ENCODE measurements at regions not wholly inside any gene's neighbourhood (a gene's known extent, or its start where the extent isn't known, plus 50 kb on each side); places are given as distances from the start of the nearest gene placed in this dataset.

DNA sequence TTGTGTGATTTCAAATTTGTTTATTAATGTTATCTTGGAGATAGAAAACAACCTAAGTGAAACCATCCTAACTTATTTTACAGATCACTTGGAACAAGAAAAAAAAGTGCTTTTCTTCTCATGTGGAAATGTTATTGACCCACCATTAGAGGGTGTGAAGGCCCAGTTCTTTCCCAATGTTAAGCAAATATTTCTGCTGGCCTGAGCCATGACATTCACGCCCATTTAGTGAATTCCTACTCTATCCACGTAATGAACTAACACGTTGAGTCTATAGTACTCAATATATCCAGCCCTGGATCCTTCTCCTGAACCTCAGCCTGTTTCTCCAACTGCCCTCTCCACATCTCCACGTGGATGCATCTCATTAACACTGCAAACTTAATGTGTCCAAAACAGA lies 180.6 kb upstream of the ZFP64 start:
- no peaks in the 10 kb centered on the region for H3K36me3 ChIP-seq
- intact Hi-C loops (cut with DNase I), result no loop called here
- H3K27me3 ChIP-seq (ENCODE audit: low read depth), result no peaks in the 10 kb centered on the region
- TF ChIP-seq, protein P1, sequence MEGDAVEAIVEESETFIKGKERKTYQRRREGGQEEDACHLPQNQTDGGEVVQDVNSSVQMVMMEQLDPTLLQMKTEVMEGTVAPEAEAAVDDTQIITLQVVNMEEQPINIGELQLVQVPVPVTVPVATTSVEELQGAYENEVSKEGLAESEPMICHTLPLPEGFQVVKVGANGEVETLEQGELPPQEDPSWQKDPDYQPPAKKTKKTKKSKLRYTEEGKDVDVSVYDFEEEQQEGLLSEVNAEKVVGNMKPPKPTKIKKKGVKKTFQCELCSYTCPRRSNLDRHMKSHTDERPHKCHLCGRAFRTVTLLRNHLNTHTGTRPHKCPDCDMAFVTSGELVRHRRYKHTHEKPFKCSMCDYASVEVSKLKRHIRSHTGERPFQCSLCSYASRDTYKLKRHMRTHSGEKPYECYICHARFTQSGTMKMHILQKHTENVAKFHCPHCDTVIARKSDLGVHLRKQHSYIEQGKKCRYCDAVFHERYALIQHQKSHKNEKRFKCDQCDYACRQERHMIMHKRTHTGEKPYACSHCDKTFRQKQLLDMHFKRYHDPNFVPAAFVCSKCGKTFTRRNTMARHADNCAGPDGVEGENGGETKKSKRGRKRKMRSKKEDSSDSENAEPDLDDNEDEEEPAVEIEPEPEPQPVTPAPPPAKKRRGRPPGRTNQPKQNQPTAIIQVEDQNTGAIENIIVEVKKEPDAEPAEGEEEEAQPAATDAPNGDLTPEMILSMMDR (IDR thresholded peaks at IDR 0.05), result no peak
- DNase-seq (no peak), ATAC-seq (no peak)
- no peaks in the 10 kb centered on the region for H3K4me1 ChIP-seq
- H3K27ac ChIP-seq, result no peak overlapping the region
- no peak overlapping the region for H3K4me3 ChIP-seq
- no peaks in the 10 kb centered on the region for H3K9me3 ChIP-seq

DNA sequence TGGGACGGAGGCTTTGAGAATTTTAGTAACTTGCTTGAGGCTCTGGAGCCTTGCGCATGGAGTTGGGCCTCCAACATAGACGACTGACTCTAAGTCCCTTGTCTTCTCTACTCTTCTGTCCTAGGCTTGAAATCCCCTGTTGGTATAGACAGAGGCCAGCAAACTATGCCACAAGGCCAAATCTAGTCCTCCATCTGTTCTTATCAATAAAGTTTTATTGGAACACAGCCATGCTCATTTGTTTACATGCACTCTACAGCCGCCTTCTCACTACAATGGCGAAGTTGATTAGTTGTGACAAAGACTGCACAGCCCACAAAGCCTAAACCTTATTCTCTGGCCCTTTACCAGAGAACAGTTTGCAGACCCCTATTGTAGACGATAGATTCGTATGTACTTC lies 174.1 kb upstream of the ZFP64 start:
- no peak overlapping the region for H3K4me3 ChIP-seq
- intact Hi-C loops (cut with DNase I), result no loop called here
- DNase-seq (no peak), ATAC-seq (no peak)
- H3K4me1 ChIP-seq, result no peaks in the 10 kb centered on the region
- H3K27ac ChIP-seq, result no peak overlapping the region
- H3K36me3 ChIP-seq, result no peaks in the 10 kb centered on the region
- no peaks in the 10 kb centered on the region for H3K27me3 ChIP-seq (ENCODE audit: low read depth)
- TF ChIP-seq, protein P1 (IDR thresholded peaks at IDR 0.05), result no peak
- no peaks in the 10 kb centered on the region for H3K9me3 ChIP-seq

DNA sequence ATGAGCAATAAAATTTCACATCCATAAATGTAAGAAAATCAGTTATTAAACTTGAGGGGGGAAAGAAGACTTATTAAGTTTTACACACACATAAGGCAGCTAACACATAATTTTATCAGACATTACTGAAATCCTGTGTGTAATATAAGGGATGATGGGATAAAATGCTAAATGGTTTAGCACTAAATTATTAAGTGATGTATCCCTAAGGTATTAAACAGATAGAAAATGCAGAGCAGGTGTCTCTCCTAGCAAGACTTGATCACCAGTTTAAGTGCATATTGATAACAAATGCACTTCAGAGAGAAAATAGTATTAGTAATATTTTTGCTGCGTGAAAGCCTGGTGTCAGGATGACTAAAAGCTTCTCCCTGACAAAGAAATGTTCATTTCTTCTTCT lies 172.8 kb upstream of the ZFP64 start:
- Histone ChIP-seq H3K9me3 (no peaks in the 10 kb centered on the region), H3K27me3 (ENCODE audit: low read depth) (no peaks in the 10 kb centered on the region), H3K4me1 (no peaks in the 10 kb centered on the region), H3K4me3 (no peak overlapping the region), H3K27ac (no peak overlapping the region), H3K36me3 (no peaks in the 10 kb centered on the region)
- TF ChIP-seq, protein P1 (IDR thresholded peaks at IDR 0.05), result no peak
- ATAC-seq (no peak), DNase-seq (no peak)
- intact Hi-C loops (cut with DNase I), result no loop called here

DNA sequence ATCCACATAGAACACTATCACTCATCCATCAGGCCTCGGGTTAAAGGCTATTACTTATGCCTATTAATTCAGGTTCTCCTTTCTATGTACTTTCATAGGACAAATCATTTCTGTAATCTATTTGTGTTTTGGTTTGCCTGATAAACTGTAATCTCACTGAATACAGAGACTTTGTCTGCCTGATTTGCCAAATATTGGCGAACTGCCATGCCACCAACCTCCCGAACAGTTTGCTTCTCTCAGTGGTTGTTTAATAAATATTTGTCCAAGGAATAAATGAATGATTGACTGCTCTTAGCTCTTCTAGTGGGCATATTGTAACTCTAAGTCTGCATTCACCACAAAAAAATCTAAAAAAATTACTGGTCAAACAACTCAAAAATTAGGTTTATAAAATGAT lies 170.1 kb upstream of the ZFP64 start:
- DNase-seq, result no peak
- H3K27me3 ChIP-seq (ENCODE audit: low read depth), result no peaks in the 10 kb centered on the region
- intact Hi-C loops (cut with DNase I), result no loop called here

DNA sequence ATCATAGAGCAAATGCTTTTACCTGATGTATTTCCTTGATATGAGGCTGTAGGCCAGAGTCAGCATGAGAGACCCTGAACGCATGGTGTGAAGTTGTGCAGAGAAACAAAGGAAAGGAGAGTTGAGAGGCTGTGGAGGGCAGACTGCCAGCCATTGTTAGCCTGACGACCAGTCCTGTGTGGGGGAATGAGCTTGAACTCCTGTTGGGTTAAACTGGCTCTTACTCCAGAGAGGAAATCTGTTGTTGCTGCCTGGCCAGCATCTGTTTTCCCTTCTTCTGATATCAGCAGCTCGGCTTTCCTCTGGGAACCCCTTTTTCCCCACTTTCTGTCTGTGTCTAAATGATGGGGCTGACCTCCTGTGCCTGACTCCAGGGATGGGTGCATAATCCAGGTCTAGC lies 158.2 kb upstream of the ZFP64 start:
- Histone ChIP-seq H3K27me3 (ENCODE audit: low read depth) (no peaks in the 10 kb centered on the region), H3K9me3 (no peaks in the 10 kb centered on the region), H3K36me3 (no peaks in the 10 kb centered on the region), H3K4me3 (no peak overlapping the region), H3K4me1 (no peaks in the 10 kb centered on the region), H3K27ac (no peak overlapping the region)
- DNase-seq, result no peak
- TF ChIP-seq, protein P1 (IDR thresholded peaks at IDR 0.05), result no peak
- no peak for ATAC-seq
- intact Hi-C loops (cut with DNase I), result no loop called here

More for the DNA sequence above, 170.1 kb upstream of the ZFP64 start:
- Histone ChIP-seq H3K9me3 (no peaks in the 10 kb centered on the region), H3K4me3 (no peak overlapping the region), H3K4me1 (no peaks in the 10 kb centered on the region), H3K27ac (no peak overlapping the region), H3K36me3 (no peaks in the 10 kb centered on the region)
- TF ChIP-seq, protein P1 (IDR thresholded peaks at IDR 0.05), result no peak
- ATAC-seq, result no peak

DNA sequence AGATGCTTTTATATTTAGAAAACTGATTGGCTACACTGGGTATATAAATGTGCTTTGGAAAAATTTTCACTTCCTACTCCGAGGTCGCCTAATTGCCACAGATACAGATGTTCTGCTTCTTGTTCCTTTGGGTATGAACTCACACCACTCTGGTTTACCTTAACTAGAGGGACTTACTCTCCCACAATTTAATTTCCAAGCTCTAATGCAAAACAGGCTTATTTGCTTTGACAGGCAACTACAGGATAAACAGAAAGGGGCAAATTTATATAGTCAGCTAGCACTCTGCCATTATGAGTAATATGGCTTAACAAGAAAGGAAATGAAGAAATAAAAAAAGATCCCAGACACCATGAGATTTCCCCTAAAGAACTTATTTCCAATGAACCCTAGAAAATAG lies 156.9 kb upstream of the ZFP64 start:
- TF ChIP-seq, protein P1 (IDR thresholded peaks at IDR 0.05), result no peak
- Histone ChIP-seq H3K9me3 (no peaks in the 10 kb centered on the region), H3K27me3 (ENCODE audit: low read depth) (no peaks in the 10 kb centered on the region), H3K27ac (no peak overlapping the region), H3K4me3 (no peak overlapping the region), H3K4me1 (no peaks in the 10 kb centered on the region), H3K36me3 (no peaks in the 10 kb centered on the region)
- ATAC-seq (no peak), DNase-seq (no peak)
- intact Hi-C loops (cut with DNase I), result no loop called here

Measured in lower lobe of right lung (tissue), 2 donors.